Thoracic aorta (tissue), 2 donors: ENCODE measurements at regions not wholly inside any gene's neighbourhood (a gene's known extent, or its start where the extent isn't known, plus 50 kb on each side); places are given as distances from the start of the nearest gene placed in this dataset.
A peak's percentile ranks its signal among the peaks of the same experiment; 100 is the strongest.

Experiments used
- ATAC-seq: fragments of 150-250 bp; one replicate; pipeline ENCODE4 v1.8.0; 2017; ENCODE audit warnings: low read depth; ENCODE audit not compliant: insufficient number of reproducible peaks, low FRiP score
- DNase-seq: peaks from one replicate; pipeline ENCODE4 v3.0.0-alpha.2; 2020; ENCODE audit warnings: low spot score
- H3K27ac ChIP-seq, 2 donors: fragments of 200-600 bp; sonication (generic); 1 replicate in 1 of 2; 2 replicates in 1 of 2; pipeline ENCODE4 v1.5.1; 2016; ENCODE audit warnings: mild to moderate bottlenecking in 2 of 2, moderate library complexity in 2 of 2
- H3K27me3 ChIP-seq: fragments of 200-600 bp; sonication (generic); replicated peaks from 2 replicates; pipeline ENCODE4 v1.6.0; 2016; ENCODE audit warnings: mild to moderate bottlenecking; ENCODE audit not compliant: insufficient read depth
- H3K36me3 ChIP-seq: fragments of 200-600 bp; sonication (generic); one replicate; pipeline ENCODE4 v1.5.1; 2016
- H3K4me1 ChIP-seq, 2 donors: fragments of 200-600 bp; sonication (generic); 1 replicate in 1 of 2; 2 replicates in 1 of 2; pipeline versions ENCODE4 v1.5.1 to v1.6.0; 2016; ENCODE audit warnings: low read depth in 2 of 2, mild to moderate bottlenecking in 1 of 2; ENCODE audit not compliant: control insufficient read depth in 1 of 2
- H3K4me3 ChIP-seq: fragments of 200-600 bp; sonication (generic); 2 replicates; pipeline ENCODE4 v1.5.1; 2016; ENCODE audit warnings: mild to moderate bottlenecking
- H3K9me3 ChIP-seq: fragments of 200-600 bp; sonication (generic); 2 replicates; pipeline ENCODE4 v1.5.1; 2016
- TF ChIP-seq, protein P1 (sequence below): fragments of 200-600 bp; sonication (generic); IDR thresholded peaks from one replicate; pipeline ENCODE4 v1.5.1; 2019; ENCODE audit warnings: antibody characterized with exemption

DNA sequence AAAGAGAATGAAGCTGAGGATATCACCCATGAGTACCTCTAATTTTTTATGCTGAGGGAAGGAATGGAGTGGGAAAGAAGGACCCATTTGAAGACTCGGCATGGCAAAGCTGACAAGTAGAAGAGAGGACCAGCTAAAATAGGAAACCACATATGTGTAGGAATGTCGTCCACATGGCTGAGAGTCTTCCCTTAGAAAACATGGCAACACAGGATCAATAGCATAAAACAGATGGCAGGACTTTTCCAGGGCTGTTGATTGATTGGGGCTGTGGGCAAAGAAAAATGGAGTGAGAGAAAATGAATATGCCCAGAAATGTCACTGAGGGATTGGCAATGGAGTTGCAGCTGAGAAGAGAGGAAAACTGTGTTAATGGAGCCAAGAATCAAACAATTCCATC, 76.2 kb upstream of the PRICKLE2 start:
- DNase-seq (no peak), ATAC-seq (no peak)
- Histone ChIP-seq H3K4me3 (no peak overlapping the region), H3K36me3 (no peaks in the 10 kb centered on the region), H3K9me3 (no peaks in the 10 kb centered on the region), H3K4me1 (no peaks in the 10 kb centered on the region), H3K27me3 (no peaks in the 10 kb centered on the region), H3K27ac (no peak overlapping the region)
- TF ChIP-seq, protein P1, sequence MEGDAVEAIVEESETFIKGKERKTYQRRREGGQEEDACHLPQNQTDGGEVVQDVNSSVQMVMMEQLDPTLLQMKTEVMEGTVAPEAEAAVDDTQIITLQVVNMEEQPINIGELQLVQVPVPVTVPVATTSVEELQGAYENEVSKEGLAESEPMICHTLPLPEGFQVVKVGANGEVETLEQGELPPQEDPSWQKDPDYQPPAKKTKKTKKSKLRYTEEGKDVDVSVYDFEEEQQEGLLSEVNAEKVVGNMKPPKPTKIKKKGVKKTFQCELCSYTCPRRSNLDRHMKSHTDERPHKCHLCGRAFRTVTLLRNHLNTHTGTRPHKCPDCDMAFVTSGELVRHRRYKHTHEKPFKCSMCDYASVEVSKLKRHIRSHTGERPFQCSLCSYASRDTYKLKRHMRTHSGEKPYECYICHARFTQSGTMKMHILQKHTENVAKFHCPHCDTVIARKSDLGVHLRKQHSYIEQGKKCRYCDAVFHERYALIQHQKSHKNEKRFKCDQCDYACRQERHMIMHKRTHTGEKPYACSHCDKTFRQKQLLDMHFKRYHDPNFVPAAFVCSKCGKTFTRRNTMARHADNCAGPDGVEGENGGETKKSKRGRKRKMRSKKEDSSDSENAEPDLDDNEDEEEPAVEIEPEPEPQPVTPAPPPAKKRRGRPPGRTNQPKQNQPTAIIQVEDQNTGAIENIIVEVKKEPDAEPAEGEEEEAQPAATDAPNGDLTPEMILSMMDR: no peak

DNA sequence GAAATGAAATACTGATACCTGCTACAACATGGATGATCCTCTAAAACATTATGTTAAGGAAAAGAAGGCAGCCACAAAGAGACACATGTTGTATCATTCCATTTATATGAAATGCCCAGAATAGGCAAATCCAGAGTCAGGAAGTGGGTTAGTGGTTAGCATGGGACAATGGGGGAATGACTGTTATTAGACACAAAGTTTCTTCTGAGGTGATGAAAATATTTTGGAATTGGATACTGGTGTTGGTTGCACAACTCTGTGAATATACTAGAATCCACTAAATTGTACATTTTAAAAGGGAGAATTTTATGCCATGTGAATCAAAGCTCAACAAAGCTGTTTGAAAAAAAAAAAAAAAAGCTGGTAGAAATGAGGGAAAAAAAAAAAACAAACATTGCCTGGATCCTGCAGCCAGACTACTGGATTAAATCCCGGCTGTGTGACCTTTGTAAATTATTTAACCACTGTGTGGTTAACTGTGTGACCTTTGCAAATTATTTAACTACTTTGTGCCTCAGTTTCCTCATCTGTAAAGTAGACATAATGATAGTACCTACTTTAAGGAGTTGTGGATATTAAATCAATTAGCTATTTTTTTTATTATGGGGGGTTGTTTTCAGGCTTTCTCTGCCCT, 75.6 kb upstream of the PRICKLE2 start:
- DNase-seq (no peak), ATAC-seq (no peak)
- Histone ChIP-seq H3K36me3 (no peaks in the 10 kb centered on the region), H3K27ac (no peak overlapping the region), H3K4me1 (no peaks in the 10 kb centered on the region), H3K9me3 (no peaks in the 10 kb centered on the region), H3K27me3 (no peaks in the 10 kb centered on the region), H3K4me3 (no peak overlapping the region)
- TF ChIP-seq, protein P1: no peak

DNA sequence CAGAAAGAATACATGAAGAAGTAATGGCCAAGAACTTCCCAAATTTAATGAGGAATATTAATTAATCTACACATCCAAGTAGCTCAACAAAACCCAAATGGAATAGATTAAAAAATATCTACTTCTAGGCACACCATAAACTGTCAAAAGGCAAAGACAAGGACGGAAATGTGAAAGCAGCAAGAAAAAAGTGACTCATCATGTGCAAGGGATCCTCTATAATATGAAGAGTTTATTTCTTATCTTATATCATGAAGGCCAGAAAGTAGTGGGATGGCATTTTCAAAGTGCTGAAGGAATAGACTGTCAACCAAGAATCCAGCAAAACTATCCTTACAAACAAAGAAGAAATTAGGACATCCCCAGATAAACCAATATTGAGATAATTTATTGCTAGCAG, 73.9 kb upstream of the PRICKLE2 start:
- H3K27ac ChIP-seq: no peak overlapping the region
- no peaks in the 10 kb centered on the region for H3K9me3 ChIP-seq
- no peak overlapping the region for H3K4me3 ChIP-seq
- DNase-seq (no peak), ATAC-seq (no peak)
- no peaks in the 10 kb centered on the region for H3K27me3 ChIP-seq
- TF ChIP-seq, protein P1: no peak
- peaks cover 0 to 7% of the 10 kb centered on the region in 2 donors for H3K4me1 ChIP-seq
- no peaks in the 10 kb centered on the region for H3K36me3 ChIP-seq

DNA sequence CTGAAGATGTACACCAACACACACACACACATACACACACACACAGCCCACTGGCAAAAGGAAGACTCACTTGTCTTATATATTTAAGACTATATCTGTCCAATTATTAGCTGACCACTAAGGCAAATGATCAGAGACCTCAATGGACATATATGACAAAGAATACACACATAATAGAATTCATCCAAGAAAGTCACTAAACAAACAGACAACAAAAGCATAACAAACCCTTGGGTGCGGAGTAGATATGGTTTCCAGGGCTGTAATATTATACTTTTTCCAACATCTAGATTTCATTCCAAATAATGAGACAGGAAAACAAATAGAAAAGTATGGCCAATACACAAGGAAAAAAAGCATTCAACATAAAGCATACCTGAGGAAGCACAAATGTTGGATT, 72.3 kb upstream of the PRICKLE2 start:
- no peak overlapping the region for H3K27ac ChIP-seq
- H3K27me3 ChIP-seq: no peaks in the 10 kb centered on the region
- TF ChIP-seq, protein P1: no peak
- DNase-seq (no peak), ATAC-seq (no peak)
- peaks cover 0 to 7% of the 10 kb centered on the region in 2 donors for H3K4me1 ChIP-seq
- no peaks in the 10 kb centered on the region for H3K9me3 ChIP-seq
- no peak overlapping the region for H3K4me3 ChIP-seq
- no peaks in the 10 kb centered on the region for H3K36me3 ChIP-seq

DNA sequence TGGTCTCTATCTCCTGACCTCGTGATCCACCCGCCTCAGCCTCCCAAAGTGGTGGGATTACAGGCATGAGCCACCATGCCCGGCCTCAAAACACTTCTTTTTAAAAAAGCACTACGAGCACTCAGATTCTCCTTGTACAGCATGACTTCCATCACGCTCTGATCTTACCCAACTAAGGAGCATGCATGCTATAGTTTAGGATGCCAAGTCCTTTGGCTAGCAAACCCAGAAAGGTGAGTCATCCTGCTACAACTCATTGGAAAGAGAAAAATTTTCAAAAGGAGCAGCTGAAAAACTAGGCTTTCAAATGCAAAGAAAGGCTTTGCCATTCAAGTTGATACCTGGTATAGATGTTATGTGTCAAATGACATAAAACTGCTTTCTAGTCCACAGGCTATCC, 70.3 kb upstream of the PRICKLE2 start:
- TF ChIP-seq, protein P1: no peak
- H3K9me3 ChIP-seq: no peaks in the 10 kb centered on the region
- peak overlapping the region in 1 of 2 donors; percentile 6 for H3K27ac ChIP-seq
- H3K4me3 ChIP-seq: no peak overlapping the region
- H3K36me3 ChIP-seq: no peaks in the 10 kb centered on the region
- ATAC-seq: peak; percentile 89
- H3K27me3 ChIP-seq: no peaks in the 10 kb centered on the region
- H3K4me1 ChIP-seq: peaks cover 0 to 7% of the 10 kb centered on the region in 2 donors
- no peak for DNase-seq
